ENCODE measurements at regions not wholly inside any gene's neighbourhood (a gene's known extent, or its start where the extent isn't known, plus 50 kb on each side); places are given as distances from the start of the nearest gene placed in this dataset.
"Not testable (repeated sequence)": the region's sequence is repeated elsewhere in the genome, so short reads cannot be mapped to it uniquely, and the experiment has no call there.

GRCh38 chr2:39996653-39997080 is 217.6 kb upstream of the THUMPD2 start:
- DNase-seq = no peak

GRCh38 chr2:39995005-39995737 is 216.1 kb upstream of the THUMPD2 start:
- no peak for DNase-seq

GRCh38 chr2:39994151-39994550 is 215.1 kb upstream of the THUMPD2 start:
- no peak for DNase-seq

DNA sequence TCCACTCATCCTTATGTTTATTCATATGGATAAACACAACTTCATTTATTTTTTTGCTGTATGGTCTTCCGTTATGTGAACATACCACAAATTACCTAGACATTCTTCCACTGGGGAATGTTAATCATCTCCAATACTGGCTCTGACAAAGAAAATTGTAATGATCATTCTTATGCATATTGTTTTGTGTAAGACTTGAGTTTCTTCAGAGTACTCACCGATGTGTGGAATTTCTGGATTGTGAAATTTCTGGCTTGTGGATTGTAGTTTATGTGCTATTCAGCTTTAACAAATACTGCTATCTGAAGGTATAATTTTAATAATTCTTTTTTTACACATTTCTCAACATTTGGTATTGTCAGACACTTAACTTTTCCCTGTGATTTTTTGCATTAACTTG is 212.2 kb upstream of the THUMPD2 start:
- no peak for DNase-seq

- no peak for DNase-seq
These were observed 211.4 kb upstream of the THUMPD2 start for GRCh38 chr2:39990335-39990900.

DNA sequence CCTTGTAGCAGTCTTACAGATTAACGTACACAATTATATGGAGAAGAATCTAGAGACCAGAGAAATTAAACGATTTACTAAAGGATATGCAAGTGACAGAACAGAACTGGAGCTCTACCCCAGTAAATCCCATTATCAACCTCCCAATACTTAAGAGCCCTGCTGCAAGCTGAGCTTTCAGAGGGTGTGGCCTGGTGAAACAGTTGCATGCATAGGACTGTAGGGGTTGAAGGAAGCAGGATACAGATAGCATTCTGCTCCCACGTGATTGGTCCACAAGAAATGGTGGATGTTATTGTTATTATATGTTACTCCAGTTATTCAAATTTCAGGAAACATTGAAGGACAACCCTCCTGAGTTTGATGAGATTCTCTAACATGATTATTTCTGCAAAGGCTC is 210.8 kb upstream of the THUMPD2 start:
- no peak for DNase-seq

DNA sequence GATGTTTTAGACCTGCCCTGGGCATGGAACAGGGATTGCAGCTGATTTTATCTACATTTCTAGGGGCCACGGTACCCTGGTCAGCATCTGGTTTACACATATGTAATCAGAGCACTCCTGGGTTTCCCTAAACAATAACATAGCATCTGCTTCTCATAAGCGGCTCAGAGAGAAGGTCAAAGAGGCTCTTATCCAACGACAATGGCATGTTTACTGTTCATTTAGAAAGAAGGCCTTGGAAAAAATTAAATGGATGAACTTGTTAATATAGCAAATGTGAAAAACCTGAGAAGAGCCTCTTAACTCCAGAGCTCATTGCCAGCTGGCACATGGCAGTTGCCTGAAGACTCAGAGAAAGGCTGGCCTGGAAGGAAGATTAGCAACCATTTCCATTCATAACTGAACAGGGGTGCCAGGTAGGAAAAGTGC is 202.8 kb upstream of the THUMPD2 start:
- no peak for DNase-seq

DNA sequence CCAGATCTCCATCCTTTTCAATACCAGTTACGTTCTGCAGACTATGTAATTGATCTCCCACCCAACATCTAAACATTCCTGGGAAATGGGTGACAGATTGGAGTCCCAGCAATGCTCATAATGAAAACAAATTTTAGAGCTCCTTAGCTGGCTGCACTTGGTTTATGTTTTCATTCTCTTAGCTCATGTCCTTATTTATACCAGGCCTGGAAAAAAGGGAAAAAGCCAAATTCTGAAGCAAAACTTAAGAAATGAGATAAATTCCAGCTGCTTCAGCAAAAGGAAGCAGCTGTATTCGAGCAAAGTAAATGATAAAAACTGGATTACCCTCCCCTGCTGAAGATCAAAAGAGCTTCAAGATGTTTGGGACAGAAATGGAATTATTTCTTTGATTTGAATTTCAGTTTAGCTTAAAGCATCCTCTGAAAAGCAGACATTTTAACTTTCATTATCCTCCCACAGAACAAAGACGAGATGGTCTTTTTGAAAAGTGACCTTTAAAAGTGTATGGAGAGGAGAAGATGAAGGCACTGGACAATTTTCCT is 196.5 kb upstream of the THUMPD2 start:
- DNase-seq = no peak

GRCh38 chr2:39968037-39968436 is 189.0 kb upstream of the THUMPD2 start:
- DNase-seq = no peak

GRCh38 chr2:39960681-39961080 is 181.6 kb upstream of the THUMPD2 start:
- DNase-seq = not testable (repeated sequence)

DNA sequence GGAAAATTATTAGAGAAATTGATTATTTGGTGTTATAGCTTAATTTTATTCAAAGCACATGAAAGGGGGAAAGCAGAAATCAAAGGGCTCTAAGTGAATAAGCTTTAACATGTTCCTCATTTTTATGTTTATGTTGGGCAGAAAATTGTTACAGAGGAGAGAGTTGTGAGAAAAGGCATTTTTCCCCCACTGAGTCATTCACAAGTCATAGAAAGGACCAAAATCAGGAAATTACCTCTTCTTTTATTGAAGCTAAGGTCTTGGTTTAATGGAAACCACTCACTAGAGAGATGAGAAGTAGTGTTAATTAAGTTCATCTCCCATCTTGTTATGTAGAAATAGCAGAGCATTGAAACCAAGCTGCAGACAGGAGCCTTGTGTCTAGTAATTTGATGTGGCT is 175.3 kb upstream of the THUMPD2 start:
- no peak for DNase-seq

- DNase-seq = no peak
These were observed 170.1 kb upstream of the THUMPD2 start for GRCh38 chr2:39949131-39949530.

- DNase-seq = no peak
These were observed 169.1 kb upstream of the THUMPD2 start for GRCh38 chr2:39948016-39948719.

DNA sequence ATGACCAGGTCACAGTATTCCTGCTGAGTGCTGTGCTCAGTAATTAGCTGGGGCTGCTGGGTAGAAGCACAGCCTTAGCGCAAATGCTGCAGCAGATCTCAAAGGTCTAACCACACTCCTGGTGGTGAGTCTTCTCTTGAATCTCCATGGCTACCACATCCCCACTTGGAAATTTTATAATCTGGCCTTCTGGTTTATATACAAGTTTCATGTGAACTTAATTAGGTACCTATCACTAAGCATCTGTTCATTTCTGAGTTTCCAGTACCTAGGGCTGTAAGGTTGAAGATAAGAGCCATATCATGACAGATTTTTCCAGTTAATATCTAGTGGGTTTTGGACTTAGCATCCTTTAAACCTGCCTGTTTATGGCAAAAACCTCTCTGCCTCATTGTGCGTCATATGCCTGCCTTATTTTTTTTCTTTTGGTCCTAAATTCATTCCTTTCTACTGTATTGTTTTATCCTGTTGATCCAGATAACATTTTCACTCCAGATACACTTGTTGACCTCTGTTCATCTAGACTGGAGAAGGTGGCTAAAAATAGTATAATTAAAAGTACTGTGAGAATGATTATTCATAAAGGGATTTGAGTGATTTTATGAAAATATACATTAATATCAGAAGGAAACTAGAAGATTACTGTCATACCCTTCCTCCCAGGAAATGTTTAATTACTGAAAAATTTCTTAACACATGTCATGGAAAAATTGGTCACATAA is 168.4 kb upstream of the THUMPD2 start:
- no peak for DNase-seq

DNA sequence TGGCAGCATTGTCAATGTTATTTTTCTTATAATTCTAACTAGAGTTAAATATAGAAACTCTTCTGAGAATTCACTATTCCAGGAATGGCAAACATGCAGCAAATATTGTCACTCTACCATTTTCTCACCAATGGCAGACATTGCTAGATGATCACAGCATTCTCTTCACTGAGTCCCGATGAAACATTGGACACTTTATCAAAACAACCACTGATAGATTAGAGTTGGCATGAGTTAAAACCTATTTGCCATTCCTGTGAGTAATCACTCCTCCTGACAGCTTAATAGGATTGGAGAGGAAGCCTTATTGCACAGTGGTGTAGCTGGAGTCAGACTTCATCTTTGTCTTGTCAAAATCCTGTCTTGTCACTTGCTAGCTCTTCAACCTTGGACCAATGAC is 163.9 kb upstream of the THUMPD2 start:
- DNase-seq = no peak

GRCh38 chr2:39938035-39938835 is 159.2 kb upstream of the THUMPD2 start:
- no peak for DNase-seq

DNA sequence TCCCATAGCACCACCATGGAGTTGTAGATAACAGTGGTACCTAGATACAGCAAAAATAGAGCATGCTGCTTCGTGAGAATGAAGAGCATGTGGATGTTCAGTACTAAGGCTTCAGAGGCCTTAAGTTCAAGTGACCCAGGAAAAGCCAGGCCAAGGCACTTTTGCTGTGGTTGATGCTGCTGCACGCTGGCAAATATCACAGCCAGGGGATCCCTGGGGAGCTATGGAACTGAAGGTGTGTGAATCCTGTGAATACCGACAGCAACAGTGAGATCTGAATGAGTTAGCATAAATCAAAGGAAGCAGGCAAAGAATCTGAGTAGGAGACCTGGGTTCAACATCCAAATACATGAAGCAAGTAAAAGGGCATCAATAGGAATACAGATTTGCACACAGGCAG is 158.6 kb upstream of the THUMPD2 start:
- no peak for DNase-seq

DNA sequence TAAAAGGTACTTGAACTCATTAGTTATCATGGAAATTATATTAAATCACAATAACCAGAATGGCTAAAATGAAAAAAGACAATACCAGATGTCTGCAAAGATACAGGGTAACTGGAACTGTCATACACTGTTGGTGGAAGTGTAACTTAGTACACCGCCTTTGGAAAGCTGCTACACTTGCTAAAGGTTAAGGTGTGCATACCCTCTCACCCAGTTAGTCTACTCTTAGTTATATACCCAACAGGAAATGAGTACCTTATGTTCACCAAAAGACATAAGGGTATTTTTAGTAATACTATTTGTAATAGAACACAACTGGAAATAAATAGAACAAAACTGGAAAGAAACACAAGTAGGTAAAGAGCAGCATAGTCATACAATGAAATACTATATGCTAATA is 155.8 kb upstream of the THUMPD2 start:
- no peak for DNase-seq

GRCh38 chr2:39933196-39933595 is 154.1 kb upstream of the THUMPD2 start:
- DNase-seq = no peak

DNA sequence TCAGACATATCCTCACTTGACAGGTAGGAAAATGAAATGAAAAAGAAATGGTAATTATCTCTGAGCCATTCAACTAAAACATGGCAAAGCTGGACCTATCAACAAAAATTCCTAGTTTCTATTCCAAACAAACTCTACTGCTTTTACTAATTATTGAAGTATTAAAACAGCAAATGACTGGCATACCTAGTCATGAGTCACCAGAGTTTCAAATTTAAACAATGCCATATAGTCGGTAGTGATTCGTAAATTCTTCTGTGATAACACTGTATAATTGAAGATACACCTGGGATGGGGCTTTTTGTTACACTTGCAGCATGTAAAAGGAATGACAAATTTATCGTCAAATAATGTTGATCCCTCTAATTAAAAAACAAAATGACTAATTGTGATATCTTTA is 153.1 kb upstream of the THUMPD2 start:
- DNase-seq = no peak

GRCh38 chr2:39930175-39930917 is 151.3 kb upstream of the THUMPD2 start:
- DNase-seq = no peak

DNA sequence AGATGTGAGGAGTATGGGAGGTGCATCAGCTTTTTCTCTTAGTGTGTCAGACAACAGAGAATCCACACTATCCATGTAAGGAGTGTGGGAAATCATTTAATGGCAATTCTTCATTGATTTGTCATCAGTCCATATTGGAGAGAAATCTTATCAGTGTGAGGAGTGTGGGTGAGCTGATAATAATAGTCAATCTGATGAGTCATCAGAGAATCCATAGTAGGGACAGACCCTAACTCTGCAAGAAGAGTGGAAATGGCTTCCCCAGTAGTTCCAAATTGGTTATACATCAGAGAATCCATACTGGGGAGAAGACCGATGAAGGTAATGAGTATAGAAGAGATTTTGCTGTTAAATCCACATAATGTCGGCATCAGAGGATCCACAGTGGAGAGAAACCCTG is 150.5 kb upstream of the THUMPD2 start:
- no peak for DNase-seq
